H1 (cell line): ENCODE measurements at regions not wholly inside any gene's neighbourhood (a gene's known extent, or its start where the extent isn't known, plus 50 kb on each side); places are given as distances from the start of the nearest gene placed in this dataset.

Experiments used
- CTCF ChIA-PET: fragments of 300-600 bp; sonication (Branson Sonifier 250); formaldehyde crosslinking; loops from one replicate; lab custom pipeline; 2021; ENCODE audit not compliant: partially characterized antibody; lab: Charles Lee
- POLR2A ChIA-PET: fragments of 300-600 bp; sonication (Branson Sonifier 250); formaldehyde crosslinking; loops from one replicate; lab custom pipeline; 2021; ENCODE audit warnings: inconsistent platforms; ENCODE audit not compliant: partially characterized antibody; lab: Charles Lee
- DNase-seq, 2 experiments: peaks; one replicate each; pipeline versions ENCODE4 v3.0.0 to v3.0.0-alpha.2; 2010 to 2022; ENCODE audit warnings: low spot score in 2 of 2, low read depth in 1 of 2, mixed read lengths in 1 of 2
- FAIRE-seq: peaks from 2 replicates; lab custom pipeline; 2011; peaks lifted over from hg19 to GRCh38; lab: Jason Lieb, UNC
- H2AFZ ChIP-seq: 2 replicates; pipeline ENCODE4 v1.8.1; 2012; ENCODE audit warnings: low read length, inconsistent platforms
- H2AK5ac ChIP-seq: 2 replicates; pipeline ENCODE4 v1.6.1; 2013; ENCODE audit warnings: low read depth, low read length
- H2BK120ac ChIP-seq: replicated peaks from 2 replicates; pipeline ENCODE3; 2013; ENCODE audit warnings: low read depth, low read length, inconsistent platforms
- H2BK12ac ChIP-seq: 2 replicates; pipeline ENCODE4 v1.6.1; 2013; ENCODE audit warnings: low read depth, low read length
- H2BK15ac ChIP-seq: 2 replicates; pipeline ENCODE4 v1.6.1; 2013; ENCODE audit warnings: low read length
- H2BK20ac ChIP-seq: 2 replicates; pipeline ENCODE4 v1.6.1; 2013; ENCODE audit warnings: low read length
- H2BK5ac ChIP-seq: 2 replicates; pipeline ENCODE4 v1.6.1; 2013; ENCODE audit warnings: low read depth, low read length
- H3K14ac ChIP-seq: 2 replicates; pipeline ENCODE4 v1.6.1; 2013; ENCODE audit warnings: inconsistent platforms; ENCODE audit not compliant: insufficient read length
- H3K18ac ChIP-seq: 2 replicates; pipeline ENCODE4 v1.6.1; 2013; ENCODE audit warnings: low read length; ENCODE audit errors: extremely low read depth
- H3K23ac ChIP-seq: 2 replicates; pipeline ENCODE4 v1.6.1; 2013; ENCODE audit warnings: inconsistent platforms; ENCODE audit not compliant: insufficient read length
- H3K23me2 ChIP-seq: 2 replicates; pipeline ENCODE4 v1.6.1; 2013; ENCODE audit warnings: low read depth, low read length
- H3K27ac ChIP-seq: 2 replicates; pipeline ENCODE4 v1.6.1; 2011; ENCODE audit warnings: low read depth, low read length, inconsistent platforms
- H3K27me3 ChIP-seq, 4 experiments: replicated peaks in 1 of 4; 1 replicate in 1 of 4; 2 replicates in 3 of 4; pipeline versions ENCODE4 v1.6.1 to v1.8.1; 2011 to 2013; ENCODE audit warnings: low read length in 3 of 4, mild to moderate bottlenecking in 3 of 4, inconsistent platforms in 2 of 4, mixed read lengths in 2 of 4, moderate library complexity in 1 of 4; ENCODE audit not compliant: control insufficient read depth in 3 of 4, insufficient read depth in 3 of 4; ENCODE audit errors: extremely low read depth in 1 of 4
- H3K36me3 ChIP-seq, 4 experiments: 2 replicates each; pipeline versions ENCODE4 v1.6.1 to v1.8.1; 2011 to 2013; ENCODE audit warnings: mild to moderate bottlenecking in 4 of 4, low read length in 3 of 4, moderate library complexity in 2 of 4, control low read depth in 1 of 4, inconsistent platforms in 1 of 4; ENCODE audit not compliant: insufficient read depth in 4 of 4, control insufficient read depth in 2 of 4
- H3K4ac ChIP-seq: replicated peaks from 2 replicates; pipeline ENCODE3; 2013; ENCODE audit warnings: low read length, low read depth, mixed read lengths, inconsistent platforms; ENCODE audit not compliant: insufficient read length
- H3K4me1 ChIP-seq, 4 experiments: replicated peaks in 1 of 4; 1 replicate in 1 of 4; 2 replicates in 3 of 4; pipeline versions ENCODE4 v1.6.1 to v1.8.1; 2011 to 2013; ENCODE audit warnings: low read length in 3 of 4, inconsistent platforms in 2 of 4, mixed read lengths in 1 of 4; ENCODE audit not compliant: insufficient read depth in 4 of 4, control insufficient read depth in 3 of 4
- H3K4me2 ChIP-seq, 2 experiments: 2 replicates each; pipeline versions ENCODE4 v1.6.1 to v1.8.1; 2011 to 2013; ENCODE audit warnings: low read depth in 2 of 2, low read length in 2 of 2, control low read depth in 1 of 2, inconsistent platforms in 1 of 2, mild to moderate bottlenecking in 1 of 2; ENCODE audit not compliant: insufficient read depth in 1 of 2
- H3K4me3 ChIP-seq, 4 experiments: fragments of 200-600, 300-600 bp in 1 of 4; sonication (generic), shearing (Covaris generic), sonication (Bioruptor Twin) in 1 of 4; 2 replicates each; pipeline versions ENCODE4 v1.5.1 to v1.8.1; 2011 to 2016; ENCODE audit warnings: low read length in 4 of 4, low read depth in 3 of 4, control low read depth in 2 of 4, inconsistent platforms in 2 of 4, mild to moderate bottlenecking in 2 of 4, mixed read lengths in 1 of 4, moderate library complexity in 1 of 4; ENCODE audit not compliant: insufficient read depth in 2 of 4; ENCODE audit errors: extremely low read depth in 1 of 4
- H3K56ac ChIP-seq: replicated peaks from 2 replicates; pipeline ENCODE3; 2013; ENCODE audit warnings: low read depth, mild to moderate bottlenecking, mixed read lengths, low read length, inconsistent platforms; ENCODE audit not compliant: insufficient read length
- H3K79me1 ChIP-seq: 2 replicates; pipeline ENCODE4 v1.6.1; 2013; ENCODE audit warnings: low read depth, low read length, control low read depth
- H3K79me2 ChIP-seq, 2 experiments: 2 replicates each; pipeline versions ENCODE4 v1.6.1 to v1.8.1; 2012 to 2013; ENCODE audit warnings: low read length in 2 of 2, mild to moderate bottlenecking in 2 of 2, inconsistent platforms in 1 of 2; ENCODE audit not compliant: insufficient read depth in 2 of 2, control insufficient read depth in 1 of 2
- H3K9ac ChIP-seq, 4 experiments: replicated peaks in 1 of 4; 1 replicate in 1 of 4; 2 replicates in 3 of 4; pipeline versions ENCODE4 v1.6.1 to v1.8.1; 2011 to 2013; ENCODE audit warnings: low read depth in 3 of 4, low read length in 3 of 4, control low read depth in 2 of 4, mild to moderate bottlenecking in 2 of 4, moderate library complexity in 2 of 4, inconsistent platforms in 1 of 4; ENCODE audit errors: extremely low read depth in 1 of 4
- H3K9me3 ChIP-seq, 2 experiments: 2 replicates each; pipeline versions ENCODE4 v1.6.1 to v1.8.1; 2012 to 2013; ENCODE audit warnings: mild to moderate bottlenecking in 2 of 2, moderate library complexity in 2 of 2, control low read depth in 1 of 2, inconsistent platforms in 1 of 2, low read depth in 1 of 2, low read length in 1 of 2, mixed read lengths in 1 of 2; ENCODE audit not compliant: insufficient read depth in 2 of 2
- H4K20me1 ChIP-seq, 2 experiments: replicated peaks in 1 of 2; 2 replicates each; pipeline versions ENCODE3 to v1.8.1; 2011 to 2013; ENCODE audit warnings: inconsistent platforms in 2 of 2, low read length in 2 of 2, mild to moderate bottlenecking in 1 of 2; ENCODE audit not compliant: insufficient read depth in 2 of 2, control insufficient read depth in 1 of 2
- H4K5ac ChIP-seq: 2 replicates; pipeline ENCODE4 v1.6.1; 2013; ENCODE audit warnings: low read length, low read depth, mixed read lengths, inconsistent platforms; ENCODE audit not compliant: insufficient read length
- H4K8ac ChIP-seq: 2 replicates; pipeline ENCODE4 v1.8.0; 2013; ENCODE audit warnings: mild to moderate bottlenecking, moderate library complexity, low read length, inconsistent platforms; ENCODE audit not compliant: insufficient read depth; ENCODE audit errors: extremely low read depth
- H4K91ac ChIP-seq: replicated peaks from 2 replicates; pipeline ENCODE3; 2013; ENCODE audit warnings: low read length, mixed read lengths, inconsistent platforms; ENCODE audit not compliant: insufficient read length
- ASH2L ChIP-seq: fragments of 200-600, 300-600 bp; sonication (generic); IDR thresholded peaks from one replicate; pipeline ENCODE4 v1.7.1; 2017; ENCODE audit warnings: low read length
- BCL11A ChIP-seq, 2 experiments: IDR thresholded peaks; one replicate each; pipeline ENCODE4 v1.6.1; 2011; ENCODE audit warnings: low read depth in 2 of 2, low read length in 2 of 2, mild to moderate bottlenecking in 2 of 2
- BRCA1 ChIP-seq: IDR thresholded peaks from 2 replicates; pipeline ENCODE4 v1.6.1; 2012; ENCODE audit warnings: low read depth, low read length, improper control_type of control experiment
- CEBPB ChIP-seq: IDR thresholded peaks from 2 replicates; pipeline ENCODE4 v1.6.1; 2012; ENCODE audit warnings: low read depth, low read length
- E2F6 ChIP-seq: IDR thresholded peaks from 2 replicates; pipeline ENCODE4 v1.6.1; 2012; ENCODE audit warnings: inconsistent platforms
- EZH2 ChIP-seq: fragments of 200-600 bp; sonication (generic); IDR thresholded peaks from 2 replicates; pipeline ENCODE4 v1.7.1; 2012; ENCODE audit warnings: low read depth, mild to moderate bottlenecking, moderate library complexity, low read length, inconsistent platforms; ENCODE audit not compliant: severe bottlenecking
- FOSL1 ChIP-seq: IDR thresholded peaks from 2 replicates; pipeline ENCODE4 v1.6.1; 2011; ENCODE audit warnings: mild to moderate bottlenecking, low read depth, low read length, moderate library complexity; ENCODE audit not compliant: insufficient read depth
- KDM5A ChIP-seq: fragments of 200-600 bp; IDR thresholded peaks from 2 replicates; pipeline ENCODE4 v1.7.1; 2012; ENCODE audit warnings: mild to moderate bottlenecking, low read length, inconsistent platforms, mixed read lengths
- MAFK ChIP-seq: IDR thresholded peaks from 2 replicates; pipeline ENCODE4 v1.6.1; 2012; ENCODE audit warnings: low read depth, mild to moderate bottlenecking, improper control_type of control experiment, low read length
- MAX ChIP-seq: IDR thresholded peaks from 2 replicates; pipeline ENCODE4 v1.6.1; 2012; ENCODE audit warnings: inconsistent platforms
- PHF8 ChIP-seq: fragments of 200-600 bp; sonication (generic); conservative IDR thresholded peaks from 2 replicates; pipeline ENCODE4 v1.7.1; 2012; ENCODE audit warnings: low read depth, mild to moderate bottlenecking, inconsistent platforms, low read length, moderate library complexity
- RFX5 ChIP-seq: IDR thresholded peaks from 2 replicates; pipeline ENCODE4 v1.6.1; 2011; ENCODE audit warnings: low read depth, low read length, improper control_type of control experiment, borderline replicate concordance
- SAP30 ChIP-seq: fragments of 300-600 bp; sonication (generic); IDR thresholded peaks from 2 replicates; pipeline ENCODE4 v1.7.1; 2012; ENCODE audit warnings: low read length, moderate library complexity, mild to moderate bottlenecking, inconsistent platforms; ENCODE audit not compliant: insufficient read depth, insufficient replicate concordance
- SIX5 ChIP-seq: IDR thresholded peaks from 2 replicates; pipeline ENCODE4 v1.6.1; 2011; ENCODE audit warnings: mild to moderate bottlenecking, low read depth, low read length
- TEAD4 ChIP-seq: IDR thresholded peaks from 2 replicates; pipeline ENCODE4 v1.6.1; 2012; ENCODE audit warnings: low read depth, low read length, inconsistent platforms, mixed read lengths

GRCh38 chr4:1515156-1515555 is 108.9 kb upstream of the NKX1-1 start:
- no peaks in the 10 kb centered on the region for H3K36me3 ChIP-seq
- no peak for DNase-seq
- no peak overlapping the region for H2BK5ac ChIP-seq
- H3K9ac ChIP-seq, result no peak overlapping the region
- H3K4me2 ChIP-seq, result no peak overlapping the region; a peak in 1 of 4 replicates
- 0 out of 7 replicates have a peak, but pooled peaks cover 0 to 2% (median 0%) of the 10 kb centered on the region in 4 experiments for H3K27me3 ChIP-seq
- no peak overlapping the region for H2AFZ ChIP-seq
- H2BK20ac ChIP-seq, result no peak overlapping the region
- ChIA-PET POLR2A (no interaction called here), CTCF (no interaction called here)
- H3K18ac ChIP-seq, result no peak overlapping the region
- no peak overlapping the region for H3K27ac ChIP-seq
- 0 out of 2 replicates have a peak overlapping the region, but pooled peaks have one; percentile 76 for H2AK5ac ChIP-seq
- H3K4me1 ChIP-seq, result peaks cover 0 to 4% (median 3%) of the 10 kb centered on the region in 4 experiments; a peak in 2 of 7 replicates
- H3K79me1 ChIP-seq, result no peaks in the 10 kb centered on the region
- H2BK120ac ChIP-seq, result no peak overlapping the region
- H2BK12ac ChIP-seq, result no peak overlapping the region
- no peak for FAIRE-seq
- H2BK15ac ChIP-seq, result no peak overlapping the region
- H3K56ac ChIP-seq, result peak overlapping the region; percentile 96
- H3K4ac ChIP-seq, result no peak overlapping the region
- H3K23ac ChIP-seq, result no peak overlapping the region
- H3K9me3 ChIP-seq, result peaks cover 0 to 7% of the 10 kb centered on the region in 2 experiments; a peak in 1 of 4 replicates
- no peaks in the 10 kb centered on the region for H3K79me2 ChIP-seq
- H3K4me3 ChIP-seq, result no peak overlapping the region
- H3K23me2 ChIP-seq, result peaks cover 17% of the 10 kb centered on the region; the same call in 1 of the 2 replicates
- no peak overlapping the region for H3K14ac ChIP-seq
- H4K20me1 ChIP-seq, result peaks cover 0 to 12% of the 10 kb centered on the region in 2 experiments
- H4K5ac ChIP-seq, result no peak overlapping the region
- no peak overlapping the region for H4K91ac ChIP-seq
- H4K8ac ChIP-seq, result no peak overlapping the region
- TF ChIP-seq RFX5 (no peak), BRCA1 (no peak), MAX (no peak), PHF8 (no peak), CEBPB (no peak), BCL11A (IDR thresholded peaks at IDR 0.05; ENCODE audit: low read depth in 2 of 2, low read length in 2 of 2) (no peak), ASH2L (no peak), SIX5 (no peak), TEAD4 (no peak), E2F6 (no peak), KDM5A (no peak), FOSL1 (no peak), MAFK (no peak), EZH2 (no peak), SAP30 (no peak)
